GM11168 (cell line): ENCODE measurements at regions not wholly inside any gene's neighbourhood (a gene's known extent, or its start where the extent isn't known, plus 50 kb on each side); places are given as distances from the start of the nearest gene placed in this dataset.

Source experiments
- in situ Hi-C: fragments of 300-500 bp; cut with MboI; formaldehyde crosslinking; loops from one replicate; pipeline ENCODE4 v1.12.0; 2022; ENCODE audit warnings: low sequenced_read_pairs; ENCODE audit not compliant: unreplicated experiment

DNA sequence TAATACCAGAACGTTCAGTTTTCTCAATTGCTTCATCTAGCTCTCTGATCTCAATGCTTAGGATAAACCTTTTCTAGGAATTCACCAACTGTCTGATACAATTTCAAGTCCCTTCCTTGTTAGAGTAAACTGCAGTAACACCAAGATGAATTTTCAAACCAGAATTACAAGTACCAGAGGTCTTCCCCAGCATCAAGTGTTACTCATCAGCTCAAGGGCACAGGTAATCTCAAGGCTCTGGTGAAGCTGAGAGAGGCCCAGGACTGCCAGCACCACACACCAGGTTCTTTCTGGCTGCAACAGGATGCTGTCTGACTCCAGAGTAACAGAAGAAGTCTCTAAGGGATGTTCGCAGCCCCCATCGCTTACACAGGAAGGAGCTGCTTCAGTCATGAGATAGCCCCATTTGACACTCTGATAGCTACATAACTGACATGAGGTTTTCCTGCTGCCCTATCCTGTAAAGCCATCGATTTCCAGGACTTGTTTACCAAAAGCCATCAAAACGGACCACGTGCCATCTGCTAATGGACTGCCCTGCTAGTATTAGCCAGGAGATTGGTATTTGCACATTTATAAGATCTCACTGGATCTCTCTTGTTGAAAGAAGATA, 549.4 kb downstream of the UTRN start:
- in situ Hi-C loops = no loop called here

DNA sequence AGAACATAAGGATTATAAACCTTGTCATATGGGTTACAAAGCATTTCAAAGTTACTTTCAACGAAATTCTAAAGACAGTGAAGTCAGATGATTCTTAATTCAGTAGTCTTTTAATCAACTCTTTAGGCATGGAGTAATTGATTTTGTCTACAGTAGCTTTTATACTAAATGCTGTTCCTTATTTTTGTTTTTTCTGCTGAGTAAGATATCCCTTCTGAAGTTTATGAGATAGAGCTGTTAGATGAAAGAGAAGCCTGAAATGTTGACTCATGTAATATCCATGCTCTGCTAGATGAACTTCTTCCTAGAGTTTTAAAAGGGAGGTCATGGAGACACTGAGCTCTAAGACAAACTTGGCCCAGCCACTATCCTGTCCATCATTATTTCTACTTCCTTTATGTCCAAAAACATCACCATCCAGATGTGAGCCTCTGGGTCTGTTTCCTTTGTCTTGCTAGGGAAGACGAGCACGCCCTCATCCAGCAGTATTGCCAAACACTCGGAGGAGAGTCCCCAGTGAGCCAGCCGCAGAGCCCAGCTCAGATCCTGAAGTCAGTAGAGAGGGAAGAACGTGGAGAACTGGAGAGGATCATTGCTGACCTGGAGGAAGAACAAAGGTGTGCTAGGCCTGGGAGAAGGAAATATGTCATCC, 550.3 kb downstream of the UTRN start:
- in situ Hi-C loops = no loop called here

- in situ Hi-C loops = no loop called here
These were observed 555.5 kb downstream of the UTRN start for GRCh38 chr6:144840619-144841018.

- in situ Hi-C loops = no loop called here
These were observed 558.6 kb downstream of the UTRN start for GRCh38 chr6:144843701-144844100.

- in situ Hi-C loops = no loop called here
These were observed 559.5 kb downstream of the UTRN start for GRCh38 chr6:144844596-144844995.

DNA sequence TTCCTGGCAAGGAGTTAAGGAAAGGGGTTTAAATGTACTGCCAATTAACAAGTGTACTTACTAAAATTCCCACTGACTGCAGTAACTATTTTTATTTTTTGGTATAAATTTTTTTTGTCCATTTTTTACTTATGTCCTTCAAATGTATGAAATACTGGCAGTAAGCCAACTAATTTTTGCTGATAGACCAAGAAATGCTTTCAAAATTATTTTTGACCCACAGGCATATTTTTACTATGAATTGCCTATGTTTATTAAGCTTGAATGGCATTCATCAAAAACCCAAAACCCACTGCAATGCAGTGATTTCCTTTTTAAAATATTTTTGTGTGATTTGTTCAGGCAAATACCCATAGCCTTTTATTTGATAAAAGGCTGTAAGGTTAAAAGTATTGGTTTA, 560.1 kb downstream of the UTRN start:
- in situ Hi-C loops = no loop called here

GRCh38 chr6:144847916-144848315, 562.8 kb downstream of the UTRN start:
- in situ Hi-C loops = no loop called here

GRCh38 chr6:144849920-144850319, 564.8 kb downstream of the UTRN start:
- in situ Hi-C loops = no loop called here

- in situ Hi-C loops = no loop called here
These were observed 568.5 kb downstream of the UTRN start for GRCh38 chr6:144853603-144854002.

GRCh38 chr6:144854654-144855053, 569.5 kb downstream of the UTRN start:
- in situ Hi-C loops = no loop called here

GRCh38 chr6:144855375-144855774, 570.2 kb downstream of the UTRN start:
- in situ Hi-C loops = no loop called here

- in situ Hi-C loops = no loop called here
These were observed 570.8 kb downstream of the UTRN start for GRCh38 chr6:144855812-144856531.

DNA sequence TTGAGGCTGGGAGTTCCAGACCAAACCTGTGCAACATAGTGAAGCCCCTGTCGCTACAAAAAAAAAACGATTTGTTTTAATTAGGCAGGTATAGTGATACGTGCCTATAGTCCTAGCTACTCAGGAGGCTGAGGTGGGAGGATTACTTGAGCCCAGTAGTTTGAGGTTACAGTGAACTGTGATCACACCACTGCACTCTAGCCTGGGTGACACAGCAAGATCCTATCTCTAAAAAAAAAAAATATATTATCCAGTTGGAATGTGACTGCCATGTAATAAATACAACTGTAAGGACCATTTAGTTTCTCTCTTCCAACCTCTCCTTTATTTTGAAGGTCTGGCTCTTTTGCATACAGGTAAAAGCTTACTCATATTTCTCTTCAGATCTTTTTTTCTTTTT, 571.5 kb downstream of the UTRN start:
- in situ Hi-C loops = no loop called here

DNA sequence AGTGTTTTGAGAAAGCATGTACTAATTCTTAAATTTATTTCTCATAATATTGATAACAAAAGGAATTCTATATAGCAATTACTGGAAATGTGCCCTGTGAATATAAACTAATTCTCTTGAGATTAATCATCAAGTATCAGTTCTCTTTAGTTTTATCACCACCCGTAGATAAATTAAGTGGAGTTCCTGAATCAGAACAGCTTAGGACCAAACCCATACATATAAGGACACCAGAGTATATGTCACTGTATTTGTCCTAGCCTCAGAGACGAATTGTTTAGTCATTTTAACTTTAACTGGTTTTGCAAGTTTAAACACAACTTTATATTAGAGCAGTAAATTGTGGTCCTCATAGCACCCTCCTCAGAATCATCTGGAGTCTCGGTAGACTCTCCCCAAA, 572.0 kb downstream of the UTRN start:
- in situ Hi-C loops = no loop called here

GRCh38 chr6:144862769-144863168, 577.6 kb downstream of the UTRN start:
- in situ Hi-C loops = no loop called here

DNA sequence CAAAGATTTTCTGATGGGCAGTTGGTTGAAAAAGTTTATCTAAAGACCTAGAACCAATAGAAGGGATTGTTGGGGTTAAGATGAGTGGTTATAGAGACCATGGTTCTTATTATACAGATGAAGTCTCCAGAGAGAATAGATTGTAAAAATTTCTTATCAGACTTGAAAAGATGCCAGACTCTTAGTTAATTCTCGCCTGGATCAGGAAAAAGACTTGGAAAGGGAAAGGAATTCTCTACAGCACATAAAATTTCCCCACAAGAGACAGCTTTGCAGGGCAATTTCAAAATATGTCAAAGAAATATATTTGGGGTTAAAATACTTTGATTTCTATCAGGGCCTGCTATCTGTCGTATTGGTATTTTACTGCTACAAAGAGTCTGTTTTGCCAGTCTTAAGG, 582.6 kb downstream of the UTRN start:
- in situ Hi-C loops = no loop called here

- in situ Hi-C loops = no loop called here
These were observed 585.6 kb downstream of the UTRN start for GRCh38 chr6:144870782-144871181.

DNA sequence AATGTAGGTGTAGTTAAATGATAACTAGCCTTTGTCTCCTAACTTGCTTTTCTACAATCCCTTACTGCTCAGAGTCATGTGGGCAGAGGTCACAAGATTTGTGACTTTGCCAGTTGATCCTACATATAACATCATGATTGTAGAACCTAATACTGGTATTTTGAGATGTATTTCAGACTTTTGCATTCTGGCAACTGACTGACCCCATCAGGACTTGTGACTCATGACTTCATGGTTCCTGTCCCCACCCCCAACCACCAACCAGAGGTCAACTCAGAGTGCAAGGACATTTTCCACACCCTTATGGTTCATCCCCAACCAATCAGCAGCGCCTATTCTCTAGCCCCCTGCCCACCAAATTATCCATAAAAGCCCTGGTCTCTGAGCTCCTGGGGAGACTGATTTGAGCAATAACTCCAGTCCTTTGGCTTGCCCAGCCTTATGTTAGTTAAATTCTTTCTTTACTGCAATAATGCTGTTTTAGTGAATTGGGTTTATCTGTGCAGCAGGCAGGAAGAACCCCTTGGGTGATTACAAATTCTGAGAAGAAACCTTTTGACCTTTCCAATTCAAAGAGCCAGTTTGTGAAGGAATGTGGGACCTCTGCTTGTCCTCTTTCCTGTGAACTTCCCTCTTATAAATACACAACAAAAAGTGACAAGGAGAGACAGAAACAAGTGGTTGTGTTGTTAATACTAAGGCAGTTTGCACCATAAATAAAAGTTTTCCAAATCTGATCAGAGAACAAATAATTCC, 588.7 kb downstream of the UTRN start:
- in situ Hi-C loops = no loop called here

GRCh38 chr6:144876689-144877088, 591.6 kb downstream of the UTRN start:
- in situ Hi-C loops = no loop called here

DNA sequence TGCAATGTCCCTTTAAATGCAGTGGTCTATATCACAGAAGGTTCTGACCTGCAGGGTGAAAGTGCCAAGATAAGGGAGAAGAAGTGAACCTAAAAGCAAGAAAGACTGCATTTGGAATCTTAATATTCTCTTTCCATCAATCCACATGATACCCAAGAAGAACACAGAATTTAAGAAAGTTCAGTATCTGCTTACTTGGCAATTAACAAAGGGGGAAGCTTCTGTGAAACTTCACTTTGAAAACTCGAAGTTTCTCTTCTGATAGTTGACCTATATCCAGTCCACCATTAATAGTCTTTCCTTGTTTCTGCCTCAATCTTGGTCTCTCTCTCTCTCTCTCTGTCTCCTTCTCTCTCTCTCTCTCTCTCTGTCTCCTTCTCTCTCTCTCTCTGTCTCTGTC, 592.0 kb downstream of the UTRN start:
- in situ Hi-C loops = no loop called here

DNA sequence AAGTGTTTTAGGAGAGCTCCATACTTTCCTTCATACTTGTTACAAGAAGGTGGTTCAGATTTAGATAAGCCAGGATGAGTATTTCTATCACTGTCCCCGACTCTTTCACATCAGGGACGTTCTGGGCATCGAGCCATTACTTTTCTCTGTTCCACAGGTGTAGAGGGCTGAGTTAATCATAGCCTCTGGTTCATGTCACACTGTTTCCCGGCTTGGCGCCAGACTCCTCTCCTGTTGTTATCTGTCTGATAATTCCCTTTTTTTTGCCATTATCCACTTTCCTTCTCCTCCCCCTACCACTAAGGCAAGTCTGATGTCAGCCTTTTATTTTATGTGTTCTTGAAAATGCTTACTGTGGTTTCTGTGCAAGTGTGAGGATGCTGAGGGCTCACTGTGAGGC, 593.4 kb downstream of the UTRN start:
- in situ Hi-C loops = no loop called here
